ENCODE measurements at regions not wholly inside any gene's neighbourhood (a gene's known extent, or its start where the extent isn't known, plus 50 kb on each side); places are given as distances from the start of the nearest gene placed in this dataset.

- H3K79me1 ChIP-seq (ENCODE audit: low read depth, low read length): no peaks in the 10 kb centered on the region
- no peak for FAIRE-seq
- H3K4me3 ChIP-seq (ENCODE audit: extremely low read depth in 1 of 4, insufficient read depth in 2 of 4, low read depth in 3 of 4, low read length in 4 of 4): no peak overlapping the region
- no peaks in the 10 kb centered on the region for H3K9me3 ChIP-seq (ENCODE audit: insufficient read depth in 2 of 2, low read depth in 1 of 2, low read length in 1 of 2)
- DNase-seq (ENCODE audit: low read depth in 1 of 2, low spot score in 2 of 2): no peak
- WGBS, 2 experiments (ENCODE audit: extremely low coverage in 1 of 2, insufficient coverage in 1 of 2, insufficient read length in 1 of 2, insufficient replicate concordance in 2 of 2, low coverage in 1 of 2, low lambda C conversion rate in 2 of 2, missing lambda C conversion rate in 1 of 2): 95% methylated on average over 6 of the region's 6 CpGs; no CpG with 5 or more reads in 1 of the 2 experiments
- H3K9ac ChIP-seq (replicated peaks in 1 of 4; ENCODE audit: extremely low read depth in 1 of 4, low read depth in 3 of 4, low read length in 3 of 4): no peak overlapping the region
- no peak overlapping the region for H2BK15ac ChIP-seq (ENCODE audit: low read length)
- no peak overlapping the region for H3K18ac ChIP-seq (ENCODE audit: extremely low read depth, low read length)
- no peak overlapping the region for H3K14ac ChIP-seq (ENCODE audit: insufficient read length)
- H4K5ac ChIP-seq (ENCODE audit: insufficient read length, low read depth, low read length): no peak overlapping the region
- H3K23me2 ChIP-seq (ENCODE audit: low read depth, low read length): no peaks in the 10 kb centered on the region
- H3K36me3 ChIP-seq (ENCODE audit: control insufficient read depth in 2 of 4, insufficient read depth in 4 of 4, low read length in 3 of 4): no peaks in the 10 kb centered on the region
- H3K4ac ChIP-seq (replicated peaks; ENCODE audit: insufficient read length, low read depth, low read length): no peak overlapping the region
- CTCF ChIA-PET (ENCODE audit: partially characterized antibody): interaction anchor here (1.3 kb wide), 1 partner anchor 13 kb away, joined by 3 read pairs; no protein-coding TSS in a partner anchor
- no peak overlapping the region for H4K8ac ChIP-seq (ENCODE audit: extremely low read depth, insufficient read depth, low read length)
- no peak overlapping the region for H2BK120ac ChIP-seq (replicated peaks; ENCODE audit: low read depth, low read length)
- POLR2A ChIA-PET (ENCODE audit: partially characterized antibody): no interaction called here
- H2BK5ac ChIP-seq (ENCODE audit: low read depth, low read length): no peak overlapping the region
- H2AK5ac ChIP-seq (ENCODE audit: low read depth, low read length): no peak overlapping the region
- no peak overlapping the region for H3K56ac ChIP-seq (replicated peaks; ENCODE audit: insufficient read length, low read depth, low read length)
- no peak overlapping the region for H3K27ac ChIP-seq (ENCODE audit: low read depth, low read length)
- TF ChIP-seq KDM5A (IDR thresholded peaks at IDR 0.05; ENCODE audit: low read length): no peak
- no peak for TF ChIP-seq SIRT6 (IDR thresholded peaks at IDR 0.05; ENCODE audit: low read length)
- no peak for TF ChIP-seq SP4 (IDR thresholded peaks at IDR 0.05; ENCODE audit: low read length)
- TF ChIP-seq TAF7 (optimal IDR thresholded peaks at IDR 0.05; ENCODE audit: borderline replicate concordance, low read depth, low read length): no peak
- TF ChIP-seq SRF (IDR thresholded peaks at IDR 0.05; ENCODE audit: low read depth, low read length): no peak
- TF ChIP-seq USF2 (IDR thresholded peaks at IDR 0.05; ENCODE audit: low read length): no peak
- TF ChIP-seq TEAD4 (IDR thresholded peaks at IDR 0.05; ENCODE audit: low read depth, low read length): no peak
- no peak for TF ChIP-seq NRF1 (IDR thresholded peaks at IDR 0.05; ENCODE audit: low read depth, low read length)
- no peak for TF ChIP-seq CEBPB (IDR thresholded peaks at IDR 0.05; ENCODE audit: low read depth, low read length)
- no peak overlapping the region for H2BK20ac ChIP-seq (ENCODE audit: low read length)
- no peak overlapping the region for H2AFZ ChIP-seq (ENCODE audit: low read length)
- no peaks in the 10 kb centered on the region for H4K20me1 ChIP-seq (replicated peaks in 1 of 2; ENCODE audit: control insufficient read depth in 1 of 2, insufficient read depth in 2 of 2, low read length in 2 of 2)
- no peak overlapping the region for H2BK12ac ChIP-seq (ENCODE audit: low read depth, low read length)
- H4K91ac ChIP-seq (replicated peaks; ENCODE audit: insufficient read length, low read length): no peak overlapping the region
- H3K27me3 ChIP-seq (replicated peaks in 1 of 4; ENCODE audit: control insufficient read depth in 3 of 4, extremely low read depth in 1 of 4, insufficient read depth in 3 of 4, low read length in 3 of 4): no peaks in the 10 kb centered on the region
- H3K4me1 ChIP-seq (replicated peaks in 1 of 4; ENCODE audit: control insufficient read depth in 3 of 4, insufficient read depth in 4 of 4, low read length in 3 of 4): no peaks in the 10 kb centered on the region
- no peak overlapping the region for H3K23ac ChIP-seq (ENCODE audit: insufficient read length)
- H3K4me2 ChIP-seq (ENCODE audit: insufficient read depth in 1 of 2, low read depth in 2 of 2, low read length in 2 of 2): no peak overlapping the region
- H3K79me2 ChIP-seq (ENCODE audit: control insufficient read depth in 1 of 2, insufficient read depth in 2 of 2, low read length in 2 of 2): no peaks in the 10 kb centered on the region
Observed at GRCh38 chr10:108616559-108617285, 1306.6 kb downstream of the XPNPEP1 start.
